ENCODE measurements at regions not wholly inside any gene's neighbourhood (a gene's known extent, or its start where the extent isn't known, plus 50 kb on each side); places are given as distances from the start of the nearest gene placed in this dataset.
"Not testable (repeated sequence)": the region's sequence is repeated elsewhere in the genome, so short reads cannot be mapped to it uniquely, and the experiment has no call there.

DNA sequence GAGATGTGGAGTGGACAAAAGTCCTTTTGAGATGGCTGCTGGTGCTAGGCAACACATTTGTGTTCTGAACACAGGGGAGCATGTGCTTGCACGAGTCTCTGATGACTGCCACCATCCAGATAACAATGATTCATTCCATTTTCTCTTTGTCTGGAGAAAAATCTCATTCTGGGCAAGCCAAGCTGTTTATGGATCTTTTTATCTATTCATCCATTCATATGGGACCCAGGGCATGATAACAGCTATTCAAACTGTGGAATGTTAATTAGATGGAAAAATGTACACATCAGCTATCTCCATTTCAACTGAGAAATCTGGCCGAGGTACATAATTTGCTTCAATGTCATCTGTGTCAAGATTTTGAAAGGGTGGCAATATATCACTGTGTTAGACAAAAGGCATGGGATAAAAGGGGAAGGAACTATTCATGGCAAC, 117.5 kb upstream of the ZBED5 start:
- in situ Hi-C loops (cut with MboI; ENCODE audit: low sequenced_read_pairs): no loop called here

DNA sequence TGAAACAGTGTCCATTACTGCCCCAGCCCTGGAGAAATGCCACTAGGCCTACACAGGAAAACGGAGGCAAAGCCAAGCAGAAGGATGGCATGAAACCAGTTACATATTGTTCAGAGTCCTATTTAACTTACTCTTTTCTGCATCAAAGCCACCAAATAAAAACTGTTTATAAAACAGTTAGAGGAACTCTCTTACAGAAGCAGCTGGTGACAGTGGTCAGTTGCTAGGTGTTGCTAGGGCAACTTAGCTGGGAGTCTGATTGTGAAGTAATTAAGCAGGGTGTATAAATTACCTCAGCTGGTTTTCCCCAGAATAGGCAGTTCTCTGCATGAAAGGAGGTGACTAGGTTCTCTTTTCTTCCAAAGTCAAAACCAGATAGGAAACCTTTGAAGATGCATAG, 115.6 kb upstream of the ZBED5 start:
- in situ Hi-C loops (cut with MboI; ENCODE audit: low sequenced_read_pairs): no loop called here

DNA sequence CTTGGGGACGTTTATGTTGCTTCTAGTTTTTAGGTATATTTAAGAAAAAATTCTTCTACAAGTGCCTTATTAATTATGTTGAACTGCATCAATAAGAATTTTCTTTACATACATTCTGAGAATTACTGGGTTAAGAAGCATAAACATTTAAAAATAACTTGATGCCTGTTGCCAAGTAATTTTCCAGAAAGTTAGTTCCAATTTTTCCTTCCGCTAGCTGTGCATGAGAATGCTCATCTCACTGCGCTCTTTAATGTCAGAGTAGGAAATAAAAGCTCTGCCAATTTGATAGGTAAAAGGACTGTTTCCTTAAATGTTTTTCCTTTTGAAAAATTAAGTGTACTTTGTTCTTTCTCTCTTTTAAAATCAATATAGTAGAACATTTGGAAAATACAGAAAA, 113.1 kb upstream of the ZBED5 start:
- in situ Hi-C loops (cut with MboI; ENCODE audit: low sequenced_read_pairs): no loop called here

DNA sequence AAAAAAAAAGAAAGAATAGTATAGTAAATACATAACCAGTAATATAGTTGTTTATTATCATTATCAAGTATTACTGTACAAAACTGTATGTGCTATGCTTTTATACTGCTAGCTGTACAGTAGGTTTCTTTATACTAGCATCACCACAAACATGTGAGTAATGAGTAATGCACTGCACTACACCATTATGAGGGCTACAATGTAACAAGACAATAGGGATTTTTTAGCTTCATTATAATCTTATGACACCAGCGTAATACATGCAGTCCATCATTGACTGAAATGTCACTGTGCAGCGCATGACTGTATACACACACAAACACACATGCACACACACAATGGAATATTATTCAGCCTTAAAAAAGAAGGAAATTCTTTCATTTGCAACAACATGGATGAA, 111.5 kb upstream of the ZBED5 start:
- in situ Hi-C loops (cut with MboI; ENCODE audit: low sequenced_read_pairs): no loop called here

DNA sequence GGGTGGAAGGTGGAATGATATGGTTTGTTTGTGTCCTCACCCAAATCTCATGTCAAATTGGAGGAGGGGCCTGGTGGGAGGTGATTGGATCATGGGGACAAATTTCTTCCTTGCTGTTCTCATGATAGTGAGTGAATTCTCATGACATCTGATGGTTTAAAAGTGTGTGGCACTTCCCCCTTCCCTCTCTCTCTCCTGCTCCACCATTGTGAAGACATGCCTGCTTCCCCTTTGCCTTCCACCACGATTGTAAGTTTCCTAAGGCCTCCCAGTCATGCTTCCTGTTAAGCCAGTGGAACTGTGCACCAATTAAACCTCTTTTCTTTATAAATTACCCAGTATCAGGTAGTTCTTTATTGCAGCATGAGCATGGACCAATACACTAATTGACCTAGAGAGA, 99.0 kb upstream of the ZBED5 start:
- in situ Hi-C loops (cut with MboI; ENCODE audit: low sequenced_read_pairs): not testable (repeated sequence)

DNA sequence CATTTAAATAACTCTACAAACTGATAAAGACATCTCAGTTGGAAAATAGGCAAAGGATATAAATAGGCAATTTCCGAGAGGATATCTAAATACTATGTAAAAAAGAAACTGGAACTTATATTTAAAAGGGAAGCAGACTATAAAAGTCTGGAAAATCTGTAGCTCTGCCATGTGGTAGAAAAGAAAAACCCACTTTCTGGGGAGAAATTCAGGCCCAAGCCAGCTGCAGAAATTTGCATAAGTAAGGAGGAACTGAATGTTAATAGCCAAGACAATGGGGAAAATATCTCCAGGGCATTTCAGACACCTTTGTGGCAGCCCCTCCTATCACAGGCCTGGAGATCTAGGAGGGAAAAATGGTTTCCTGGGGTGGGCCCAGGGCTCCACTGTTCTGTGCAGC, 97.8 kb upstream of the ZBED5 start:
- in situ Hi-C loops (cut with MboI; ENCODE audit: low sequenced_read_pairs): no loop called here

DNA sequence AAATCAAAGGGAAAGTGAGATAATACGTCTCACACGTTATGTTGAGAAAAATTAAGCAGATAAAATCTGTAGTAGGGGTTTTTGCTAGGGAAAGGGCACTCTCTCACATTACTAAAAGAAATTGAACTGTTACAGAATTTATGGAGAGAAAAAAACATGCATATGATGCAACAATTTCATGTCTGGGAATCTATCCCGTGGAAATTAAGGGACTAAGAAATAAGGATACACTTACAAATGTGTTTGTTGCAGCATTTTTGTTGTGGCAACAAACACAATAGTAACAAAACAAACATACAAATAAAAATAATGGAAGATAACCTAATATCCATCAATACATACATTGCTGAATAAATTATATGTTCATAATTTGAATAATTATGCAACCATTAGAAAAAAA, 96.3 kb upstream of the ZBED5 start:
- in situ Hi-C loops (cut with MboI; ENCODE audit: low sequenced_read_pairs): no loop called here

DNA sequence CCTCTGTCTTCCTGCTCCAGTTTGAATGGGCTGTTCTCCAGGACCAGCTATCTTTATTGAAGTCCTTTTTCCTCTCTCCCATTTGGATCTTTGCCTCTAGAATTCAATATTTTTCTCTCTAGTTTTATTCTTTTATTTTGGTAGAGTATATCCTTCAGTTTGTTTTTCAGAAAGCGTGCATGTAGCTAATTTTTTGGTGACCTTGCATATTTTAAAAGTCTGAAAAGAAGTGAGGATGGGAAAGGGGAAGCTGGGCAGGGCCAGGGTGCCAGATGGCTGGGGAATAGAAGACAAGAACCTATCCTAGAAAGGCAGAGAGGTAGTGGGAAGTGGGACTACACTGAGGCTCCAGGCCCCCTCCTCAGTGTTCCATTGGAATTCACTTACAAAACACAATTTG, 95.0 kb upstream of the ZBED5 start:
- in situ Hi-C loops (cut with MboI; ENCODE audit: low sequenced_read_pairs): no loop called here

DNA sequence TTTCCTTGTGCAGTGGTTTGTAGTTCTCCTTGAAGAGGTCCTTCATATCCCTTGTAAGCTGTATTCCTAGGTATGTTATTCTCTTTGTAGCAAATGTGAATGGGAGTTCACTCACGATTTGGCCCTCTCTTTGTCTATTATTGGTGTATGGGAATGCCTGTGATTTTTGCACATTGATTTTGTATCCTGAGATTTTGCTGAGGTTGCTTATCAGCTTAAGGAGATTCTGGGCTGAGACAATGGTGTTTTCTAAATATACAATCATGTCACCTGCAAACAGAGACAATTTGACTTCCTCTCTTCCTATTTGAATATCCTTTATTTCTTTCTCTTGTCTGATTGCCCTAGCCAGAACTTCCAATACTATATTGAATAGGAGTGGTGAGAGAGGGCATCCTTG, 90.1 kb upstream of the ZBED5 start:
- in situ Hi-C loops (cut with MboI; ENCODE audit: low sequenced_read_pairs): not testable (repeated sequence)

DNA sequence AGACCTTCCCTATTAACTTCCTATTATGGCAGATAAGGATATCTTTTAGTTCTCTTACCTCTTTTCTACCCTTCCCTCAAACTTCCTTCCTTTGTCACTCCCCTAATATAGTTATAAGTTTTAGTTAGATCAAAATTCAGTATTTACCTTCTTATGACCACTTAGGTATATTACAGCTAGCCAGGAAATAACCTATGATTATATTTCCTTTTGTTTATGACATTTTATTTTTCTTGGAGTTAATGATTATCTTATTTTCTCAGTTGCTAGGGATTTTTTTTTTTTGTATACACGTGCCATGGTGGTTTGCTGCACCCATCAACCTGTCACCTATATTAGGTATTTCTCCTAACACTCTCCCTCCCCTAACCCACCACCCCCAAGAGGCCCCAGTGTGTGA, 88.2 kb upstream of the ZBED5 start:
- in situ Hi-C loops (cut with MboI; ENCODE audit: low sequenced_read_pairs): no loop called here

DNA sequence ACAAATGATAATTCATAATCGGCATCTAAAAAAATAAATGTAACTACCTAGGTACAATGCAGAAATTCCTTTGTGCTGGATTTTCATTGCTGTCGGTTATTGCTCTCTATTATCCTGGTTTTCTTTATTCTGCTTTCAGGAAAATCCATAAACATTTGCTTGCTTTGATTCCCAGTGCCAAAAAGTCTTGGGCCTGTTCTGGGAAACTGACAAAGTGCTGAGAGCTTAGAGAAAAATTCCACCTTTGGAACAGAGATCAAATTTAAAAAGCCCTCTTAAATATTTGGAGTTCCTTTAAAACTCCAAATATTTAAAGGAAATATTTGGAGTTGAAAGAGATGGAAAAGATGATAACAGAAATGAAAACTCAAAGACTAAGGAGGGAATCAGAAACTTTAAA, 87.3 kb upstream of the ZBED5 start:
- in situ Hi-C loops (cut with MboI; ENCODE audit: low sequenced_read_pairs): no loop called here

DNA sequence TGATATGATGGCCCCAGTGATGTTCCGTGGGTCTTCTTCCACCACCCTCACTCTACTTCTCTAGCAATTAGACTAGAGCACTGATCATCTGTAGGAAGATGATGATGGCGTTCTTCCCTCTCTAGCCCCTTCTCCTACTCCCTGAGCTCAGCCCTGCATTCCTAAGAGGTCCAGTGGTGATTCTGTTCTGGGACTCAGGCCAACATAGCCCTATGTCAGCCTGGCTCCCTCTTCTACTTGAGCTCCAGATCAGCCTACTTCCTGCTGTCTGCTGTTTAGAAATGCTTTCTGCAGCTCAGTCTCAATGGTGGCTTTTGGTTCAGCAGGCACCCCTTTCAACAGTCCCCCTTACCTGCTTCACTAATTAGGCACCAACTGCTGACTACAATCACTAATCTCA, 86.1 kb upstream of the ZBED5 start:
- in situ Hi-C loops (cut with MboI; ENCODE audit: low sequenced_read_pairs): no loop called here

DNA sequence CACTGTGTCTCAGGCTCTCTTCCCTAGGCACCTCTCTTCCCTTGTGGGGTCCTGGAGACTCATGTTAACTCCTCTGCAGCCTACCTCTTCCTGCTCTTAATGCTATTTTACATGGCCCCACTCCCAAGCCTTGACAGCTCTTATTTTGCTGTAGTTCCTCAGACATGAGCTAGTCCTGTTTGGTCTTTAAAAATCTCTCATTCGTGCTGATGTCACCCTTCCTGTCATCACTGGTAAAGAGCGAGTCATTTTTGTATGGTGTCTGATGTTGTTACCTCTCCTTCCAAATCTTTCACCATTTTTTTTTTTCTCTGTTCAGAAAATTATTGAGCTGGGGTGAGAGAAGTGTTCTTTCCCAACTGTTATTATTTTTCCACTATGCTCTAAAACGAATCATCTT, 84.8 kb upstream of the ZBED5 start:
- in situ Hi-C loops (cut with MboI; ENCODE audit: low sequenced_read_pairs): no loop called here

DNA sequence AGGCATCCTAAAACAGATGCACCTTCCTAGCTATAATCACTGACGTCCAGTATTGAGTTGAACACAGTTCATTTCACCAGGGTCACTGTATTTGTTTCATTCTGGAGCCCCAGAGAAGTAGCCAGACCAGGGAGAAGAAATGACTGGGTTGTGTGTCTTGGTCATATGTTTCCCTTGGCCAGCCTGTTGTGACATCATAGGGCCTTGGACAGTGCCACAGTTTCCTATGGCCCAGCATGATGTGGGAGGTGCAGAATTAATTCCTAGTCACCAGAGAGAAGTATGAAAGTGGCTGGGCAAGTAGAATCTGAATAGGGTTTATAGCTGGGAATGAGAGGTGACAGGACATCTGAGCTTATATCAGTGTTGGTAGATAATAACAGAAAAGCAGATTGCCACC, 84.0 kb upstream of the ZBED5 start:
- in situ Hi-C loops (cut with MboI; ENCODE audit: low sequenced_read_pairs): no loop called here

DNA sequence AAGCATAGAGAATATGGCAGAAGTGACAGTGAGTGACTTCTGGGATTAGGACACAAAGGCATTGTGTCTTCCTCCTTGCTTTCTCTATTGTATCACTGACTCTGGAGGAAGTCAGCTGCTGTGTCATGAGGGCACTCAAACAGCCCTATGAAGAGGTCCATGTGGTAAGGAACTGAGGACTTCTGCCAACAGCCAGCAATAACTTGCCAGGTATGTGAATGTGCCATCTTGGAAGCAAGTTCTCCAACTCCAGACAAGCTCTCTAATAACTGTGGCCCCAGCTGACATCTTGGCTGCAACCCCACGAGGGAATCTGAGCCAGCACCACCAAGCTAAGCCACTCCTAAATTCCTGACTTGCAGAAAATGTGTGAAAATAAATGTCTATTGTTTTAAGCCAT, 83.6 kb upstream of the ZBED5 start:
- in situ Hi-C loops (cut with MboI; ENCODE audit: low sequenced_read_pairs): no loop called here

DNA sequence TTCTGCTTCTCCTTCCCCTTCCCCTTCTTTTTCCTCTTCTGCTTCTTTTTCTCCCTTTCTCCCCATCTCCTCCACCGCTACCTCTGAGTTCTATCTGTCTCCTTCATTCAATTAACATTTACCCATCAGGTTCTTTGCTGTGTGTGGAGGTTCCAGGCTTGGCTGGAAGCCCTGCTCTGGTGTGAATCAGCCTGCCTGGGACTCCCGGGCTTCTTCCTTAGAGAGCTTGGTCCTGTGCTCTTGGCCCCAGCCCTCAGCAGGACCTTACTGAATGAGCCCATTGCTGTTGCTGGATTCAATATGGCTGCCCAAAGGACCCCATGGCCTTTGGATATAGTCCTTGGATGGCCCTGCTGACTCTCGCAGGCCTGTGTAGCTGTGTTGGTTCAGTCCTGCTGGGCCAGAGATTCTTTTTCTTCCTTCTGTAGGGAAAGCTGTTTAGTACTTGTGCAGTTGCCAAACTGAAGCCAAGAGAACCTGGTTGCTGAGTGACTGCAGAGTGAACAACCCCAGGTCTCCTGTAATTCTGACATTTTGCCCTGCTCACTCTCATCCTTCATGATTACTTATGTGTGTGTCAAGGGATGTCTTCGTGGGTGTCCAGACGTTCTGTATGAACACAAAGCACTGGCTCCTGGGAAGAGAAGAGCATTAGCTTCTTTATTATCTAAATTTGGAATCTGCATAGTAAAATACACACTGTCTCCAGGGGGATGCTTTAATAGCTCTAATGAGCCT, 81.0 kb upstream of the ZBED5 start:
- in situ Hi-C loops (cut with MboI; ENCODE audit: low sequenced_read_pairs): loop anchor here (10.0 kb wide), 1 partner anchor 86 kb away; no protein-coding TSS in a partner anchor

DNA sequence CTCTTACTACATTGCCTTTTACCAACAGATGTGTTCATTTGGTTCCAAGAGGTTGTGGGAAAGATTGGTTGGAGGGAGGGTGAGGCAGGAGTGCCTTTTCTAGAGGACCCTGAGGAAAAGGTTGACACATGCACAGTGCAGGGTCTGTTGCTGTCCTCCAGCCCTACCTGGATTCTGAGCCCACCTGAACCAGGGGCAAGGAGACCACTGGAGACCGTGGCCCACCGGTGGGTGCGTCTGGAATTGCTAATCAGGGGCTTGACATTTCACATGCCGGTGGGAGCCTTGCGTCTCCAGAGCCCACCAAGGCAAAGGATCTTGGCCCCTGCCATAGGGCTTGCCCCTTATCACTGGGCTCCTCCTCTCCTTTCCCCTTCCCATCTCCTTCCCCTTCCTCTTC, 80.4 kb upstream of the ZBED5 start:
- in situ Hi-C loops (cut with MboI; ENCODE audit: low sequenced_read_pairs): loop anchor here (10.0 kb wide), 1 partner anchor 87 kb away; no protein-coding TSS in a partner anchor

DNA sequence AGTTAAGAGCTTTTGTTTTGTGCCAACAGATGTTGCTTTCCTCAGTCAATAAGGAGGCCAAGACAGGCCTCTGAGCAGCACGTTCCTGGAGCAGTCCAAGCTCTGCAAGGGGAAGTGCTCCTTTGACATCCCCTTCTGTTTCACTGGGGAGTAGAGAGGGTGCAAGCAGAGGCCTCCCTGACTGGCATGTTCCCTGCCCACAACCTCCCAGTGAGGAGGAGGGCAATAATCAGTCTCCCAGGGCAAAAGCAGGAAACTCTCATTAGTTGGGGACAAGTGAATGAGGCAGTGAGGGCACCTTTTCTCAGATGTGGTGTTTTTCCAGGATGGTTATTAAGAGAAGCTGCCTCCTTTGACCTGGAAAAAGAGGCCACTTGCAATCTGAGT, 79.5 kb upstream of the ZBED5 start:
- in situ Hi-C loops (cut with MboI; ENCODE audit: low sequenced_read_pairs): loop anchor here (10.0 kb wide), 1 partner anchor 87 kb away; no protein-coding TSS in a partner anchor

DNA sequence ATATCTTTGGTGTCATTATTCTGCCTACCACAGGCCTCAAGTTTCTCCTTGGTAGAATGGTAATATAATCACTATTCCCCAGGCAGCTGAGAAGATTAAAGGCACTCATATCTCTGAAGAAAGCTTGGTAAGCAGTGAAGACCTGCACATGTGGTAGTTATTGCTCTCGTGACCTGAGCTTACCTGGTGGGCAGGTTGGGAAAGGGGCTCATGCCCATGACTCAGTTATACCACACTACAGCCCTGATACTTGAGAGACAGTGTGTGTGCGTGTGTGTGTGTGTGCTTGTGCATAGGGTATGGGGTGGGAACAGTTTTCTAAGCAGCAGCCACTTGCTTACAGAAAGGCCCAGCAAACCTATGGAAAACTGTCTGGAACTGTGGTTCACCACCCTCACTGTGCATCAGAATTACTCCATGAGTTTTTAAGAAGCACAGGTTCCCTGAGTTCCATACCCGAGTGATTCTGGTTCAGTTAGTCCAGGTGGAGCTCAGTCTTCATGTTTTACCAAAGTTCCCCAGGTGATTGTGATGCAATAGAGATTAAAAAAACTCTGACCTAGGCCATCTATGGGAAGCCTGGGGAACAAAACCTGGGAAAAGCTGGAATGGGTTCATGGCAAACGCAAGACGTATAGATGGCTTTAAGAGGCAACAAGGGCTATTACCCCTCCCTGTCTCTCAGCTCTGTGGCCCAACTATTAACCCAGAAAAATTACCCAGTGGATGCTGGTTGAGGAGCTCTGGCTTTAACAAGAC, 79.0 kb upstream of the ZBED5 start:
- in situ Hi-C loops (cut with MboI; ENCODE audit: low sequenced_read_pairs): loop anchor here (10.0 kb wide), 1 partner anchor 88 kb away; no protein-coding TSS in a partner anchor

DNA sequence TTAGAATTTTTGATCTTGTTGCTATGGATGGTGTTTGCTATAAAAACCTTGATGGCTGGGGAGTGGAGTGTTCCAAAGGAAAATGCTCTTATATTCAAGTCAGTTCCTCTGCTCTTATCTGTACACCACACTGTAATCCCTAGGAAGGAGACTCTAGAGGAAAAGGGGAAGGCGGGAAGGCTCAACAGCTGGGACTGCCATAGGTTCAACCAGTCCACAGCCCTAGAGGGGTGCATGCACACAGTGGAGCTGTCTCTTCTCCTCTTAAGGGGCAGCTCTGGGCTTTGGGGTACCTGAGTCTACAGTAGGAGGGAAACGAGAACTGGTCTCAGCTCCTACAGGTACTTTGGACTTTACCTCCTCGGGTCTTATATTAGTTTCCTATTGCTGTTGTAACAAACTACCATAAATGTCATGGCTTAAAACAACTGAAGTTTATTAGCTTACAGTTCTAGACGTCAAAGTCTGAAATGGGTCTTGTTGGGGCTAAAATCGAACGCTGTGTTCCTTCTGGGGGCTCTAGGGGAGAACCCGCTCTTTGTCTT, 77.2 kb upstream of the ZBED5 start:
- in situ Hi-C loops (cut with MboI; ENCODE audit: low sequenced_read_pairs): loop anchor here (10.0 kb wide), 1 partner anchor 90 kb away; no protein-coding TSS in a partner anchor

DNA sequence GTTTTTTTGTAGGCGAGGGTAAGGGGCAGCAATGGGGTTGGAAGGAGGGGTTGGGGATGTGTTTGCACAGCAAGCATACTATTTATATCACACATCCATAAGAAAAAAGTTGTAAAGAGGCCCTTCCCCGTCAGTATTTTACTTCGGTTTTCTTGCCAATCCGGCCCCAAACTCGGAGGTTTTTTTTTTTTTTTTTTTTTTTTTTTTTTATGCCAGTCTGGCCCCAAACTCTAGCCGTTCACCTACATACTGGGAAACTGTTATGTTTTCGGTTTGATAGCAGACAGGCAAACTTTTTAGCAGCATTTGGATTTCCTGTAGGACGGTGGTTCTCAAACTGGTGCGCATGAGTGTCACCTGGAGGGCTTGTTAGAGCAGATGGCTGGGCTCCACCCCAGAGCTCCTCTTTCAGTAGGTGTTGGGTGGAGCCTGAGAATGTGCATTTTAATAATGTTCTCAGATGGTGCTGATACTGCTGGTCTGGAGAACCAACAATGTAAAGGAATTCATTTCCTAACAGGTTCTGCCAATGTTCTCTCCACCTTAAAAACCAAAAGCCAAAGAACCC, 76.5 kb upstream of the ZBED5 start:
- in situ Hi-C loops (cut with MboI; ENCODE audit: low sequenced_read_pairs): loop anchor here (10.0 kb wide), 1 partner anchor 90 kb away; no protein-coding TSS in a partner anchor
